Upper lobe of left lung (tissue), 6 donors: ENCODE measurements at regions not wholly inside any gene's neighbourhood (a gene's known extent, or its start where the extent isn't known, plus 50 kb on each side); places are given as distances from the start of the nearest gene placed in this dataset.

Source experiments
- ATAC-seq, 2 donors: fragments of 200-7000 bp; cut with Tn5 transposase; one replicate each; pipeline ENCODE4 v1.9.1; 2022; ENCODE audit warnings: mild to moderate bottlenecking in 2 of 2, moderate library complexity in 2 of 2; ENCODE audit not compliant: low FRiP score in 2 of 2
- DNase-seq, 2 donors: peaks; one replicate each; pipeline ENCODE4 v3.0.0-alpha.2; 2019 to 2020
- H3K27ac ChIP-seq, 4 donors: fragments of 200-600 bp; sonication (generic); one replicate each; pipeline ENCODE4 v1.5.1; 2016 to 2019
- H3K27me3 ChIP-seq, 4 donors: fragments of 200-600 bp; sonication (generic); one replicate each; pipeline ENCODE4 v1.5.1; 2017 to 2019
- H3K36me3 ChIP-seq, 4 donors: fragments of 200-600 bp; sonication (generic); one replicate each; pipeline ENCODE4 v1.5.1; 2016 to 2019
- H3K4me1 ChIP-seq, 4 donors: fragments of 200-600 bp; sonication (generic); one replicate each; pipeline ENCODE4 v1.5.1; 2018 to 2019
- H3K4me3 ChIP-seq, 4 donors: fragments of 200-600 bp; sonication (generic); one replicate each; pipeline ENCODE4 v1.5.1; 2017 to 2019; ENCODE audit warnings: mild to moderate bottlenecking in 2 of 4, moderate library complexity in 1 of 4
- H3K9me3 ChIP-seq, 4 donors: fragments of 200-600 bp; sonication (generic); one replicate each; pipeline ENCODE4 v1.5.1; 2018 to 2019
- CTCF ChIP-seq, 6 experiments: fragments of 450-650 bp in 4 of 6; fragments of 200-600 bp in 2 of 6; sonication (generic) in 2 of 6; IDR thresholded peaks; one replicate each; pipeline ENCODE4 v1.5.1; 2016 to 2019; ENCODE audit warnings: antibody characterized with exemption in 6 of 6
- EP300 ChIP-seq, 4 donors: sonication (generic); formaldehyde crosslinking; IDR thresholded peaks; one replicate each; pipeline ENCODE4 v1.5.1; 2017; ENCODE audit warnings: antibody characterized with exemption in 4 of 4, control low read depth in 2 of 4
- POLR2A ChIP-seq, 4 donors: fragments of 450-650 bp; IDR thresholded peaks; one replicate each; pipeline ENCODE4 v1.5.1; 2016 to 2017; ENCODE audit warnings: antibody characterized with exemption in 4 of 4, mild to moderate bottlenecking in 2 of 4
- POLR2AphosphoS5 ChIP-seq, 2 donors: sonication (generic); formaldehyde crosslinking; IDR thresholded peaks; one replicate each; pipeline ENCODE4 v1.5.1; 2017; ENCODE audit warnings: antibody characterized with exemption in 2 of 2
- WGBS, 2 donors: methylation state at CpG; one replicate each; pipeline ENCODE4 v1.1.5; 2017 to 2018; 5-methylcytosine and 5-hydroxymethylcytosine counted together
- donor health status: DM: no; HTN: no; CAD: no; lungs with moderate emphysema.
- donor health status: DM: no; HTN: yes; CAD: no; lungs with severe emphysema.

DNA sequence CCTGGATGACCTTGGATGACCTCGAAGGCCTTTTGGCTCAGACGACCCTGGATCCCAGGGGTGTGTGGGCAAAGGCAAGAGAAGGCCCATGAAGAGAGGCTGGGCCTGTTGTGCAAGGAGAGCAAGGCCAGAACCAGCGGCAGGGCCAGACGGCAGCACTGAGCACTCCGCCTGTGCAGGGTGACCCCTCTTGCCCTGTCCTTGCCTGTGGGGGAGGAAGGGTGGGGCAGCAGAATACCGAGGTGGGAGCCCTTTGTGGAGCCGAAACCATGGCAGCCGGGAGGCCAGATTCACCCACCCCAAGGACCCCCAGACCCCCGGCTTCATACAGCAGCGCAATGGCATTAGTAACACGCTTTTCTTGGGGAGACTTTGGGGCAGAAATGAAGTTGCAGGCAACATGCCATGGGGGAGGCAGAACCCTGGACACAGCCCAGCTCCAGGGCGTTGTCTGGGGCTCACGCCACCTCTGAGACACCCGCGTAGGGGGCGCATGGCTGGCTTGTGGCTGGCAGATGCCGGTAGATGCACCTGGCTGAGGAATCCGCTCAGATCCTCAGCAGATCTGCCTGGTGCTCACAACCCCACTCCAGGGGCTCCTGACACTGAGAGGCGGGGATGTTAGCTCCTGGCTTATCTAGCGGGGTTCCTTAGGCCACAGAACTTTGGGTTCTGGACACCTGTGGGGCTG lies 114.5 kb downstream of the FAM53A start:
- H3K36me3 ChIP-seq, result no peaks in the 10 kb centered on the region
- WGBS, 2 donors, result 68 to 81% methylated on average over 8 to 20 of the region's 20 CpGs
- peaks cover 0 to 18% (median 0%) of the 10 kb centered on the region in 4 donors for H3K27me3 ChIP-seq
- ATAC-seq, result no peak
- peak in 1 of 2 donors; percentile 48 for DNase-seq
- TF ChIP-seq CTCF (IDR thresholded peaks at IDR 0.05) (no peak), POLR2A (IDR thresholded peaks at IDR 0.05) (no peak), POLR2AphosphoS5 (IDR thresholded peaks at IDR 0.05) (no peak), EP300 (IDR thresholded peaks at IDR 0.05) (no peak)
- H3K9me3 ChIP-seq, result no peaks in the 10 kb centered on the region
- H3K4me3 ChIP-seq, result peak overlapping the region in 3 of 4 donors; percentile 24 to 37 (median 25)
- H3K27ac ChIP-seq, result peak overlapping the region in 2 of 4 donors; percentile 58
- peaks cover 0 to 13% (median 0%) of the 10 kb centered on the region in 4 donors for H3K4me1 ChIP-seq

GRCh38 chr4:1568855-1569460 lies 115.2 kb downstream of the FAM53A start:
- Histone ChIP-seq H3K36me3 (no peaks in the 10 kb centered on the region), H3K27me3 (peaks cover 0 to 18% (median 0%) of the 10 kb centered on the region in 4 donors), H3K9me3 (no peaks in the 10 kb centered on the region), H3K27ac (peak overlapping the region in 2 of 4 donors; percentile 58), H3K4me1 (peaks cover 0 to 13% (median 0%) of the 10 kb centered on the region in 4 donors), H3K4me3 (peak overlapping the region in 3 of 4 donors; percentile 24 to 37 (median 25))
- no peak for ATAC-seq
- TF ChIP-seq POLR2AphosphoS5 (IDR thresholded peaks at IDR 0.05), result peak in 1 of 2 donors; percentile 17
- no peak for TF ChIP-seq CTCF (IDR thresholded peaks at IDR 0.05)
- WGBS, 2 donors, result 44 to 46% methylated on average over 10 to 24 of the region's 31 CpGs
- DNase-seq, result peak in 1 of 2 donors; percentile 75

DNA sequence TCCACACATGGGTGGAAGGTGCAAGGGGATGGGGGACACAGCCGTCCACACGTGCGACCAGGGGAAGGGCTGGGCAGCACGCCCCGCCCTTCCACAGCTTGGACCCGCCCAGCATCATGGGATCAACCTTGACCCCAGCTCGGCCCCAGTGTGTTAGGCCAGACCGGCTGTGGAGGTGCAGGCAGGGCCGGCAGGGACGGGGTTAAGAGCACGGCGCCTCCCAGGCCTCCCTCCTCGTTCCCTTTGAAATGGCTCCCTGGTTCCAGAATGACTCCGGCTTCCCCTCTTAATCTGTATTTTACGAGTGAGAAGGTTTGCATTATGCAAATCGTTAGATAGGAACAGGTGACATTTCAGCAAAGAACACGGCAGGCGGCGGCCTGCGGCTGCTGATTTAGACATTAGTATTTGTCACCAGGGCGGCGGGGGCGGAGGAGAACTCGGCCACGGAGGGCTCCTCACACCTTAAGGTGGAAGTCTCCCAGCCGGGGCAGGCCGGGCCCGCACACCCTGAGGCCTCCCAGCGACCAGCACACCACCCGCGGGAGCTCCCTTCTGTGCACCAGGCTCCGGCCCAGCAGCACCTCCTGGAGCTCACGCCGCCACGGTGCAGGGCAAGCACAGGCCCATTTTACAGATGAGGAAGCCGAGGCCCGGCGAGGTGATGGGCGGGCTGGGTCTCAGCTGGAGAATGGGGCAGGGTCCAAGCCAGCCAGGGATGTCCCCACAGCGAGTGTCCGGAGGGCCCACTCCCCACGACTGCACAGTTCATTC lies 116.1 kb downstream of the FAM53A start:
- WGBS, 2 donors, result 49% methylated on average over 28 to 42 of the region's 42 CpGs
- Histone ChIP-seq H3K9me3 (no peaks in the 10 kb centered on the region), H3K36me3 (no peaks in the 10 kb centered on the region), H3K27me3 (peaks cover 0 to 18% (median 0%) of the 10 kb centered on the region in 4 donors), H3K4me3 (no peak overlapping the region), H3K4me1 (peaks cover 0 to 13% (median 0%) of the 10 kb centered on the region in 4 donors), H3K27ac (no peak overlapping the region)
- TF ChIP-seq POLR2A (IDR thresholded peaks at IDR 0.05) (no peak), CTCF (IDR thresholded peaks at IDR 0.05) (no peak), POLR2AphosphoS5 (IDR thresholded peaks at IDR 0.05) (no peak), EP300 (IDR thresholded peaks at IDR 0.05) (no peak)
- DNase-seq (peak in 1 of 2 donors; percentile 84), ATAC-seq (no peak)

- ATAC-seq, result no peak
- Histone ChIP-seq H3K36me3 (no peaks in the 10 kb centered on the region), H3K4me1 (peaks cover 0 to 13% (median 0%) of the 10 kb centered on the region in 4 donors), H3K27me3 (peaks cover 0 to 18% (median 0%) of the 10 kb centered on the region in 4 donors), H3K27ac (no peak overlapping the region), H3K4me3 (no peak overlapping the region), H3K9me3 (no peaks in the 10 kb centered on the region)
- 80 to 90% methylated on average over 2 to 6 of the region's 6 CpGs for WGBS, 2 donors
- no peak for DNase-seq
- TF ChIP-seq POLR2AphosphoS5 (IDR thresholded peaks at IDR 0.05) (no peak), EP300 (IDR thresholded peaks at IDR 0.05) (no peak), CTCF (IDR thresholded peaks at IDR 0.05) (no peak), POLR2A (IDR thresholded peaks at IDR 0.05) (no peak)
Measured at GRCh38 chr4:1567519-1567807, 116.7 kb downstream of the FAM53A start.
